HG02798 (cell line): ENCODE measurements at regions not wholly inside any gene's neighbourhood (a gene's known extent, or its start where the extent isn't known, plus 50 kb on each side); places are given as distances from the start of the nearest gene placed in this dataset.
A peak's percentile ranks its signal among the peaks of the same experiment; 100 is the strongest.
"Not testable (repeated sequence)": the region's sequence is repeated elsewhere in the genome, so short reads cannot be mapped to it uniquely, and the experiment has no call there.

Source experiments
- ATAC-seq: cut with Tn5 transposase; IDR thresholded peaks from one replicate; pipeline ENCODE4 v1.9.1; 2021; ENCODE audit warnings: mild to moderate bottlenecking; ENCODE audit not compliant: unreplicated experiment, poor library complexity

DNA sequence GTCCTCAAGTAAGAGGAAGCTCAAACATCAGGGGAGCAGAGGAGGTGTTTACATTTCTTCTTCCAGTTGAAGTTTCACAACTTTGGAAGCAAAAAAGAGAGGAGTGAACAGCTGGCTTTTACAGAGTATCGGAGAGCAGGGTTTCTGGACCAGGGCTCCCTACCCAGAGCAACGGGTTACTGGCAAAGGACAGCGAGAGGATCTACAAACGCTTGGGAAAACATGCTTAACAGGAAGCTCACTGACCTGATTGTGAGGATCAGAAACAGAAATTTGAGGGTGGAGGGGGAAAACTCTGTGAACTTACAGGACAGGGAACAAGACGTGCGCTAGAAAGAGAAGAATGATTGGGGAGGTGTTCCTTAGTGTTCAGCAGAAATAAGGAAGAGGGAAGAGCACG is 85.7 kb upstream of the TAB2 start:
- ATAC-seq, result no peak

DNA sequence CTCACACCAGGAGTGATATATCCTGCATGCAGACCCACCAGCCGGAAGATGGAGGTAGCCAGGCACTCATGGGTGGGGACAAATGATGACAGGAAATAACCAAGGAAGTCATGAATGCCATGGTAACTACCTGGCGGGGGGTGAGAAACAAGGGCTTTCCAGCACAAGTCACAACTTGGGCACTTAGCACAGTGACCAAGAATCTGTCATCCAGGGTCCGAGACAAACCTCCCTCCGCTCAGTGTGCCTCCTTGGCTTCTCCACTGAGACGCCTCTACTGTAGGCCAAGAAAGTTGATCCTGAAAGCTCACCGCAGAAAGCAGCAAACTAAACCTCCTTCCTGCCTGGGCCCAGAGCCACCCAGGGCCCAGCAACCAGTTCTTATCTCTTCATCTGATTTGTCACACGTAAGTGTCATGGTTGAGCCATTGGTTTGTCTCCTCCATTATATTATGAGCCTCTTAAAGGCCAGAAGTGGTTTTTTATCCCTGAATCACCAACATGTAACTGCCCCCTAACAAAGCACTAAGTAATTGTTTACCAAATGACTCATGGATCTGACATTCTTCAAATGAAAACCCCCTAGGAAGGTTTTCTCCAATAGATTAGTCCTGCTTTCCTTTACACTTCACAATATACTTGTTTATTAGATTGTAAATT is 84.3 kb upstream of the TAB2 start:
- ATAC-seq, result no peak

DNA sequence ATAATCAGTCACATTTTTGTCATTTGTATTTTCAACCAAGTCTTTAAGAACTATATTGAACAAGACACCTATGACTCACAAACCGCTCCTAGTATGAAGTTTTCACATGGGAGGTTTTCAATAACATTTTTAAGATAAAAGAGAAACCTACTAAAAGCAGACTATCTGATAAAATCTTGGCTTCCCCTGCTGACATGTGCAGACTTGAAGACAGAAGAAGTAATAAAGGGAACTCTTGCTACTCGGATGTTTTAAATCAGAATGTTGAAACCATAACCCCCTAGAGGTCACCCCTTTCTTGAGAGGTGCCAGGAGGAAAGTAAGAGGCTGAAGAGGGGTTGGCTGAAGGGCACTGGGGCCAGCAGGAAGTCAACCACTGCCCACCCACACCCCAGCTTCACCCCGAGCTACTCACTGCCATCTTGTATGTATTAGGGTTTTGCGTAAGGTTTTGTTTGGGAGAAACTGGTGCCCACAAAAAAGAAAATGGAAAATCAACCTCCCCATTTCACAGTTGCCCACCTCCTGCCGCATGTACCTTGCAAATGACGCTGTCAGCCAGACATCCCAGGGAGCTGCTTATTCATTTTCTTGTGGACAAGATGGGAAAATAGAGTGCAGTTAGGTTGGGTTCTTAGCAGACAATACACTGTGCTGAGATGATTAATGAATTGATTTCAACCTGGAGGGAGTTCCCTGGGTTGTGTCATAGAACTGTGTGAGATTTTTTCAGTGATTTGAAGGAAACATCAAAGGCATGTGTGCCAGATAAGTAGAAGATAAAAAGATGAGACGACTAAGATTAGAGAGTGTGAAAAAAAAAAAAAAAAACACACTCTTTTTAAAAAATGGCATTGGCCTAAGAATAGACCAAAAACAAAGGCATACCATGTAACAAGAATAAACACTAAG is 83.2 kb upstream of the TAB2 start:
- ATAC-seq, result no peak

DNA sequence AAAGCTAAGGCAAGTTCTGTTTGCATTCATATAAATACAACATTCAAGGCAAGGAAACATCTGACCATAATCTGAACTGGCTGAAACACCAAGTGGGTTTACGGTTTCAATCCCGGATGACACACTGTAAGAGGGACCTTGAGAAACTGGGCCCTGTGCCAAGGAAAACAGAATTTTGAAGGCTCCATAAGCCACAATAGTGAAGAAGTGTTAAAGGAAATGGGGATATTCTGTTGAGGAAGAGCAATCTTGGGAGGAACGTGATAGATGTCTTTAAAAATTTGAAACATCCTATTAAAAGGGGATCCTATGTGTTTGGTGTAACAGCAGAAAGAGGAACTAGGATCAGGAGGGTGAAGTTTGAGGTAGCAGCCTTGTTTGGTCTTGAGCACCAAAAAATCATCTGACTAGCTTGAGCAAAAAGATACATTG is 82.4 kb upstream of the TAB2 start:
- peak; percentile 83 for ATAC-seq

DNA sequence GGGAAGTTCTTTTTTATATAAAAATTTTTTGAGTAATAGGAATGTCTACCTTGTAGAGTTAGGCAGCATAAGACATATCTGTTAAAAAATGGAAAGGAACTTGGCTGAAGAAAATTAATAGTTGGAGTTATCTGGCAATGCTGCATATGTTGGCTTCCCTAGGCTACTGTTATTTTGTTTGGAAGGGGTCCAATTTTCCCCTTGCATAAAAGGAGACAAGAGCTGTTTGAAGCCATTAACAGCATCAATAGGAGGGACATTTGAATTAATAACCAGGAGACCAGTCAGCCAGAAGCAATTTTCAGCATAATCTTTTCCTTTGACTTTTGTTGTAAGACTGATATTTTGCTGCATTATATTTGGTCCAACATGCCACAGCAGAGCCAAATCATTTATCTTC is 80.9 kb upstream of the TAB2 start:
- no peak for ATAC-seq

DNA sequence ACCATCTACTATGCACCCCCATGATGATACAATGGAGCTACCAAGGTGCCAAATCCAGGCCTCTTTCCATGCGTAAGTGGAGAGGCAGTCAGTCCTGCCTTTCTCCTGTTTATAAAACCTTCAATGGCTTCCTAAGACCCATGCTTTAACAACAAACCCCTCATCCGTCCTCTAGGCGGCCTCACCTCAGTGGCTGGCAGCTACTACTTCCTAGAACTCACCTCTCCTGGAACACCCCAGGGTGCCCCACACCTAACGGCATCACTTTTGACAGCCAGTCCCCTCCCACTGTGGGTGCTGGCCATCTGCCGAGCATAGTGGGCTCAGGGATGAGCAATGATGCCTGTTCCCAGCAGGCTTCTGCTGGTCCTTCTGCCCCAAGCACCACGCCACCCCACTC is 80.0 kb upstream of the TAB2 start:
- no peak for ATAC-seq

DNA sequence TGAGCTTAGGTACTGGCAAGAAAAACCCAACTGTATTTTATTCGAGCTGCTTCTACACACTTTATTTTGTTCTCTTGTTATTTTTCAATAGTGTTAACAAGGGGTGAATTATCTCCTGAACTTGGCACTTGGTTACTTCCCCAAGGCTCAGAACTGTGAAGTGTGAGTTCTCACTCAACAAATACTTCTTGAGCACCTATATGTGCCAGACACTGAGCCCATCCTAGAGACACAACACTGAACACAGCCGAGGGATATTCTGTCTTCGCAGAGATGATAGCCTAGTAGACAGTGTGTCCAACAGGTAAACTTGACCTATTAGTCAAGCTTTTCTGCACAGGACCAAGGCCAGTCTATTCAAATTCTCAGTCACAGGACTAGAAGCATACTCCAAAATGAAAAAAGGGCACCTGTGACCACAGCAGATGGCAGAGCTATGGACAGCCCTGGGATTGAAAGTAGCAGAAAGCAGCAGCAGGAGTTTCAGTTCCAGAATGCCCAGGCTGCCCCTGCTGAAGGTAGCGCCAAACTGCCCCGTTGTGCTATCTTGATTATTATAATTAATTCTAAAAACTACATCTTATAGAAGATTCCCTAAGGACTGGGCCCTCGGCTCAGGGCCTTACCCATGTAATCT is 77.8 kb upstream of the TAB2 start:
- no peak for ATAC-seq

DNA sequence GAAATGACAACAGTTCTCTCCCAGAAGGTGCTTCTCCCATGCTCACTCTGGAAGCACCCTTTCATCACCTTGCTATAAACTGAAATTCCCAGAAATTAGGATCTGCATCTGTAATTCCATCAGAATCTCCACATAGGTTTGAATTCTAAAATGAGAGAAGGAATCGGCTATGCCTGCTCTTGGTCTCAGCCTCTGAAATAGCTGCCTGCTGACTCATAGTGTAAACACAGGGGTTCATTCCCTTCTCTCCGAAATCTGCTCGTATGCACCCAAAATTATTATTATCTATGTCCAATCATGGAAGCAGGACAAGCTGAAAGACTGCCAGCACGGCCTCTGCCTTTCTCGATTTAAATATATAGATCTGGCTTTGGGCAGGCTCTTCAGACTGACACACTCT is 74.6 kb upstream of the TAB2 start:
- ATAC-seq, result no peak

DNA sequence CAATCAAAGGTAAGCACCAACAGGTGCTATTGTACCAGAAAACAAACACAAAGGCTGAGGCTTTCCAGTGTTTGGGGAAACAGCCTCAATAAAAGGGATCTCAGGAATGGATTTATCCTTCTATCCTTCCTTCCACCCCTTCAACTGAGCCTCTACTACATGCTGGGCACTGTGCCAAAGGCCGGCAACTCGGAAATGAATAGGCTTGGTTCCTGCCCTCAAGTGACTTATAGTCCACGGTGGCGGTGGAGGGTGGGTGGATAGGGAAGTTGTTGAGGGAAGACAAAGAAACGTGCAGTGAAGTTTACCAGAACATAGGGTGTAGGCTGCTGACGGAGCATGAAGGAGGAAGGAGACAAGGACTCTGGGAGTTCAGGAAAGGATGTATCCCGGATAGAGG is 73.4 kb upstream of the TAB2 start:
- ATAC-seq, result no peak

DNA sequence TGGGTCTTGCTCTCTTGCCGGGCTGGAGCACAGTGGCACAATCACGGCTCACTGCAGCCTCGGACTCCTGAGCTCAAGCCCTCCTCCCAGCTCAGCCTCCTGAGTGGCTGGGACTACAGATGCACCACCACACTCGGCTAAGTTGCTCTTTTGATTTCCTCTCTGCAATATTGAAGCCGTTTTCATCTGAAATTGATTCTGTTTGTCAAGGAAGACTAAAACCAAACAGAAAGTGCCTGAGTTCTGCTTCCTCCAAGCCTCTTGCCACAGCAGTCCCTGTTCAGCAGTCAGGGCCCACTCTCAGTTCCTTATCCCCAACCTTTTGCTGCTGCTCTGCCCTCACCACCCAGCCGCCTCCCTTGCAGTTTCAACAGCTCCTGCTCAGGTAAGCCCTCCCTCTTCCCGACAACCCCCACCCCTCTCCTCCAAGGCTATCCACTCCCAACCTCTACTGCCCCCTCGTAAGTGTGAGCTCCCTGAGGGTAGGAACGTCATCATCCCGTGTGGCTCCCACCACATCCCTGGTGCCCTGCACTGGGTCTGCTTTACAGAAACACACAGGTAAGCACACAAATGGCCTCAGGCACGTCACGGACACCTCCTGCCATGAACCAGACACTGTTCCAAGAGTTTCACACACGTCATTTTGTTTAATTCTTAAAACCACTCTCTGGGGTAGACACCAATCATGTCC is 70.7 kb upstream of the TAB2 start:
- ATAC-seq, result peak; percentile 92

DNA sequence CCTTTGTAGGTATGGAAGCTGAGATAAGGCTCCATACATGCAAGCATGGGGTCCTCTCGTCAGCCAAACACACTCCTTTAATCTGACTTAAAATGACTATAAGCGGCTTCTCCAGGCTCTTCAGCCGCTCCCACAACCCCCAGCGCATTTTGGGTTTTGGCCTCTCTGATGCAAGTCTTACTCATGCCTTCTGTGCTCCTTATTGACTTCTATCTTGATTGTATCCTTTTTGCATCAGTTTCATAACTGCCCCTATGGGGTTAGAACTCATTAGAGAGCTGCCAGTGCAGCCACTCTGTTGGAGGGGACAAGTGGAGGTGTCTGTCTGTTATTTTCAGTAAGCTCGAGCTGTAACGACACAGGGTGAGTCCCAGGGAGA is 70.1 kb upstream of the TAB2 start:
- no peak for ATAC-seq

DNA sequence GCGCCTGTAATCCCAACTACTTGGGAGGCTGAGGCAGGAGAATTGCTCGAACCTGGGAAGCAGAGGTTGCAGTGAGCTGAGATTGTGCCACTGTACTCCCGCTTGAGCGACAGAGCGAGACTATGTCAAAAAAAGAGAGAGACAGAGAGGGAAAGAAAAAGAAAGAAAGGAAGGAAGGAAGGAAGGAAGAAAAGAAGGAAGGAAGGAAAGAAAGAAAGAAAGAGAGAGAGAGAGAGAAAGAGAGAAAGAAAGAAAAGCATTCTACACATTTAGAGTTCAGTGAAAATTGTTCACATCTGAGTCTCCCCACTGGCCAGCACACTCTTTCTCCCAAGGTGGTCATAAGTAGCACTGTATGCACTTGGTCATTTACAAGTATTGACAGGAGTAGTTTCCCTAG is 69.2 kb upstream of the TAB2 start:
- ATAC-seq, result not testable (repeated sequence)

DNA sequence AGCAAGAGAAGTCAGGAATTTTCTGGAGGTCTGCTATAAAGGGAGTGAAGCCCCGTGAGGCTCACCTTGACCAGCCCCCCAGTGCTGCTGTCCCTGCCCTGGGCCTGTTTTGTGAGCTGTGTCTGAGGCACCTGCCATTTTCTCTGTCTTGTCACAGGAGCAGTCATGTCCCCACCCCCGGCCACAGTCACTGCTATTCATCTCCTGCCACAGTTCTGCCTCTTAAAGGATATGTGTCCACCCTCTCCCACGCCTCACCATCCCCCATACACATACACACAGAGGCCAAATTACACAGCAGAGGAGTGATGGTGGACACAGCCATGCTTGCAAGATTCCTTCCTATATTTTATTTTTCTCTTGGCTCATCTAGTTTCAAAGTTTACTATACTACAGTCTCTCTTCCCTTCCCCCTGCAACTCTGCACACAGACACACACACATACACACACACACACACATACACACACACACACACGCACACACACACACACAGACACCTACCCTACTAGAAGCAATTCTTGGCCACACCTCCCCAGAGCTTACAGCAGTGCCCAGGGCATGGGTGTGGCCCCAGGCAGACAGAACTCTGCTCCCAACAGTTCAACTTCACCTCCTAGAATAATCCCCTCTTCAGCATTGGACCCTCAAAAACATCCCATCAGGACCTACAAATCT is 68.7 kb upstream of the TAB2 start:
- ATAC-seq, result no peak

DNA sequence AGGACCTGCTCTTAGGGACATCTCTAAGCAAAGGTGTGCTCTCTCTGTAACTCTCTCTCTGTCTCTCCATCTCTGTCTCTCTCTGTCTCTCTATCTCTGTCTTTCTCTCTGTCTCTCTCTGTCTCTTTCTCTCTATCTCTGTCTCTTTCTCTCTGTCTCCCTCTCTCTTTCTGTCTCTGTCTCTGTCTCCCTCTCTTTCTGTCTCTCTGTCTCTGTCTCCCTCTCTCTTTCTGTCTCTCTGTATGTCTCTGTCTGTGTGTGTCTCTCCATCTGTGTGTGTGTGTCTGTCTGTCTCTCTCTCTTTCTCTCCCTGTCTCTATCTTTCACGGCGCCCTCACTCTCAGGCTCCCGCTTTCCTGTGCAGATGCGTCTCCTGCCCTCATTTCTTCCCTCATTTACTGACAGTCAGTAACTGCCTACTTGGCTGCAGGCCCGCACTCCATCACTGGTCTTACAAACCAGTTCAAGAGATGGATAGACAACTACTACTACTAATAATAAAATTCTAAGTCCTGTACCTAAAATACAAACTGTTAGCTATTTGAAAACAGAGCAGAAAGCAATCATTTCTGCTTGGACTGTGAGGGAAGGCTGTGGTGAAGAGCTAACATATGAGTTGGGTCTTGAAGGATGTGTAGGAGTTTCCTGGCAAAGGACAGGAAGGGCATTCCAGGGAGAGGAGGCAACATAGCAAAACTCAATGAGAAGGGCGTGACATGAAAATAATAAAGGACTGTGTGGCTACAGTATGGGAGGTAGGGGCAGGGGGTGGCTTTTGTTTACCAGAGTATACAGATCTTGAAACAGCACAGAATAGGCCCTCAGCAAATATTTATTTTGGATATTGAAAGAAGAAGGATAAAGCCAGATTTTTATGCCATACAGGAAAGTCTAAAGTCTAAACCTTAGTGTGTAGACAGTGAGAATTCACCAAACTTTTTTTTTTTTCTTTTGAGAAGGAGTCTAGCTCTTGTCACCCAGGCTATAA is 67.8 kb upstream of the TAB2 start:
- no peak for ATAC-seq

DNA sequence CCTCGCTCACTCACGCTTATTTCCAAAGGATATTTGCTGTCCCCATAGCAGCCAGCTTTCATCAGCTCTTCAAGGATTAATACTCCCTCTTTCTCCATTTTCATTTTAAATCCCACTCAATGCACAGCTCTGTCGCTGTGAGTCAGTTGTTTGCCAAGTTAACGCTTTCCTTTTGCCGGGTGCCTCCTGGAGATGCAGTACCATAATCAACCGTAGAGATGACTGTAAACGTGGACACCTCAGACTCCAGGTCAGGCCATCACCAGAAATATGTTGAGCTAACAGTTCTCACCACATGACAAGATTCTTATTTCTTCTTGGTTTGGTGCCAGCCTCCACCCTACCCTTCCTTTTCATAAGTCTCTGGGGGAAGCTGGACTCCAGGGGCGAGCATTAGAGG is 66.6 kb upstream of the TAB2 start:
- ATAC-seq, result no peak

DNA sequence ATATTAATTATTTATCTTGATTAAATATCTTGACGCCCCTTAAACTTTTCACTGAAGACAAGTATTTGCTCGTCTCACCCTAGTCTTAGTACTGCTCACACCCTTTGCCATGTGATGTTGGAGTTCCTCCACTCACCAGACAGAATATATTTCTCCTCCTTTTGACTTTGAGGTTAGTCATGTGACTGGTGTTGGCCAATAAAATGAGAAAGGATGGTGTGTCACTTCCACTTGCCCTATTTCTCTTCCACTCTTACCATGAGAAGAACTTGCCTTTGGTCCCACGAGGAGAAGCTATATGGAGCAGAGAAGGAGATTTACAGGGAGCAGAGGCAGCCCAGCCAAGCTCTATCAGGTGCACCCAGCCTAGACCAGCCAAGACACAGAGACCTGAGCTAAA is 64.9 kb upstream of the TAB2 start:
- ATAC-seq, result no peak

DNA sequence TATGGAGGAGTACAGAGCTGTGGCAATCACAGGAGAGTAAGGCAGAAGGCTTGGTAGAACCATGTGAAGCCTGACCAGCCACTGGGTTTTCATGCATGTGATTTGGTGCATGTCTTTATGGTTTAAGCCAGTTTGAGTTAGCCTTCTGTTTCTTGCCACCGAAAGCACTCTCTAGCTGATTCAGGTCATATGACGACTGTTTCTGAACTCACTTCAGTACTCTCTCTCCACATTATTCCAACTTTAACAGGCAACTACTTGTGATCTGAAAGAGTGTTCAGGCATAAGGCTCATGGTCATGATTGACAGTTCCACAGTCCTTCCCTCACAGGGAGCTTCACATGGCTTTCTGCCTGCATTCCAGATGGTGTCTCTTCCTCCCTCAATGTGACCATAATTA is 63.3 kb upstream of the TAB2 start:
- ATAC-seq, result no peak

DNA sequence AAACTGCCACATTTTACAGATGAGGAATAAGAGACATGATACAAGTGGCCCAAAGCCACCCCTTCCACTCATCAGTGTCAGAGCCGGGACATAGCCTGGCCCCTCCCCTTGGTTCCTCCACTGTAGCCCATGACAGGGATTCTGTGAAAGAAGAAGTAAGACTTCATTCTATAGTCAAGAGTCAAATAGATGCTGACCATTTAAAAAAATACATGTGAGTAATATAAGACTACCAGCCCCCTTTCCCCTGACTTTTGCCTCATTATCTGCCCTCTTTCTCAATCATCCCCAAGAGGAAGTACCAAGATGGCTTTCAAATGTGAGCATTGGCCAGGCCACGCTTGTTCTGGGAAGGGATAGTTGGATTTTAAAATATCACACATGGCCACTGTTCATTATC is 57.8 kb upstream of the TAB2 start:
- no peak for ATAC-seq

DNA sequence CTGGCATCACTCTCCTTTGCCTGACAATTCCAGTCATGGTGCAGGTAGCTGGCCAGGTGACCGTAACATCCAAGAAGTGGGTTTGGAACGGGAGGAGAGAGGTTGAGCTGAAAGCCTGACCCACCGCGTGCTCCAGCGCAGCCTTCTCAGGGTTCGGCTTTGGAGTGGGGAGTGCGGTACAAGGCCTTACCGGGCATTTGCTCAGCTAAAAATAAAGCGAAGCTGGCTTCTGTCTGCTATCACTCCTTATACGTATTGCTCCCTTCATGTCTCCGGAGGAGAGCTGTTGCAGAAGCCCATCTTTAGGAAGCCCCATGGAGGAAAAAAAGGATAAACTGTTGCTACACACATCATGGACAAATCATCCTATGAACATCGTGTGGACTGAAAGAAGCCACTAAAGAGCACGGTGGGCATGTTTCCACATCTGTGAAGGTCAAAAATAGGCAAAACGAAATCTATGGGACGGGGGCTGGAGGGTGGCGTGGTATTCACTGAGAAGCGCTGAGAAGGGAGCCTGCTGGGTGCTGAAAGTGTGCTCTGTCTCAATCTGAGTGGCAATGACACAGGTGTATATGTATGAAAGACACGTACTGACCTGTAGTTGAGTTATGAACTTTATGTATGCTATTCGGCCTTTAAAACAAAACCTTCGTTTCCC is 57.2 kb upstream of the TAB2 start:
- ATAC-seq, result no peak
